Body of pancreas (tissue), 4 donors: ENCODE measurements at regions not wholly inside any gene's neighbourhood (a gene's known extent, or its start where the extent isn't known, plus 50 kb on each side); places are given as distances from the start of the nearest gene placed in this dataset.

Experiments
- ATAC-seq: fragments of 150-250 bp; one replicate; pipeline ENCODE4 v1.9.1; 2016
- DNase-seq, 4 donors: peaks; one replicate each; pipeline ENCODE4 v3.0.0-alpha.2; 2019
- H3K27ac ChIP-seq, 4 donors: fragments of 200-600 bp; sonication (generic); 1 replicate in 3 of 4; 2 replicates in 1 of 4; pipeline versions ENCODE4 v1.5.1 to v1.6.1; 2016 to 2019; ENCODE audit warnings: mild to moderate bottlenecking in 1 of 4, mixed read lengths in 1 of 4, moderate library complexity in 1 of 4
- H3K27me3 ChIP-seq, 2 donors: fragments of 200-600 bp; sonication (generic); one replicate each; pipeline ENCODE4 v1.6.0; 2016; ENCODE audit warnings: mild to moderate bottlenecking in 1 of 2
- H3K36me3 ChIP-seq, 2 donors: fragments of 200-600 bp; sonication (generic); replicated peaks in 1 of 2; 2 replicates each; pipeline ENCODE4 v1.5.1; 2016; ENCODE audit warnings: low read depth in 2 of 2; ENCODE audit not compliant: insufficient read depth in 1 of 2
- H3K4me1 ChIP-seq: fragments of 200-600 bp; sonication (generic); one replicate; pipeline ENCODE4 v1.6.0; 2016
- H3K4me3 ChIP-seq, 2 donors: fragments of 200-600 bp; sonication (generic); 1 replicate in 1 of 2; 2 replicates in 1 of 2; pipeline ENCODE4 v1.5.1; 2016 to 2019
- H3K9me3 ChIP-seq, 3 donors: fragments of 200-600 bp; sonication (generic); 1 replicate in 2 of 3; 2 replicates in 1 of 3; pipeline ENCODE4 v1.5.1; 2016
- CTCF ChIP-seq, 7 experiments: fragments of 450-650 bp in 4 of 7; fragments of 200-600 bp in 3 of 7; sonication (generic) in 3 of 7; IDR thresholded peaks; one replicate each; pipeline ENCODE4 v1.5.1; 2016 to 2019; ENCODE audit warnings: antibody characterized with exemption in 7 of 7
- POLR2A ChIP-seq, 3 donors: fragments of 450-650 bp; IDR thresholded peaks; one replicate each; pipeline ENCODE4 v1.6.1; 2016; ENCODE audit warnings: antibody characterized with exemption in 3 of 3, mild to moderate bottlenecking in 2 of 3
- WGBS, 2 donors: methylation state at CpG; one replicate each; pipeline ENCODE4 v1.1.5; 2017; 5-methylcytosine and 5-hydroxymethylcytosine counted together
- intact Hi-C: fragments of 100-400 bp; cut with DNase I; formaldehyde crosslinking; loops from one replicate; pipeline ENCODE4 v1.15.1; 2023

GRCh38 chr22:48572951-48573350, 1254.7 kb downstream of the BRD1 start:
- ATAC-seq (no peak), DNase-seq (no peak)
- H3K27me3 ChIP-seq = peaks cover 0 to 4% of the 10 kb centered on the region in 2 donors
- H3K9me3 ChIP-seq = no peaks in the 10 kb centered on the region
- no peak for TF ChIP-seq POLR2A (IDR thresholded peaks at IDR 0.05)
- no peak for TF ChIP-seq CTCF (IDR thresholded peaks at IDR 0.05)
- WGBS, 2 donors = 54 to 60% methylated on average over 4 of the region's 4 CpGs
- H3K4me3 ChIP-seq = no peak overlapping the region
- no peaks in the 10 kb centered on the region for H3K36me3 ChIP-seq
- no peak overlapping the region for H3K27ac ChIP-seq
- intact Hi-C loops = no loop called here
- peaks cover 12% of the 10 kb centered on the region for H3K4me1 ChIP-seq

- no peak overlapping the region for H3K4me3 ChIP-seq
- WGBS, 2 donors = 86 to 89% methylated on average over 2 of the region's 2 CpGs
- H3K36me3 ChIP-seq = no peaks in the 10 kb centered on the region
- no peaks in the 10 kb centered on the region for H3K4me1 ChIP-seq
- H3K27me3 ChIP-seq = peaks cover 0 to 4% of the 10 kb centered on the region in 2 donors
- no peak overlapping the region for H3K27ac ChIP-seq
- H3K9me3 ChIP-seq = no peaks in the 10 kb centered on the region
- TF ChIP-seq POLR2A (IDR thresholded peaks at IDR 0.05) (no peak), CTCF (IDR thresholded peaks at IDR 0.05) (no peak)
- DNase-seq (no peak), ATAC-seq (no peak)
- intact Hi-C loops = no loop called here
These were observed 1256.8 kb downstream of the BRD1 start for GRCh38 chr22:48570912-48571311.

GRCh38 chr22:48569476-48570233, 1258.0 kb downstream of the BRD1 start:
- no peak for DNase-seq
- H3K27me3 ChIP-seq = peaks cover 0 to under 1% of the 10 kb centered on the region in 2 donors
- H3K4me3 ChIP-seq = no peak overlapping the region
- no peaks in the 10 kb centered on the region for H3K9me3 ChIP-seq
- no peak for ATAC-seq
- TF ChIP-seq POLR2A (IDR thresholded peaks at IDR 0.05) = no peak
- no peak for TF ChIP-seq CTCF (IDR thresholded peaks at IDR 0.05)
- WGBS, 2 donors = 82 to 92% methylated on average over 9 to 22 of the region's 25 CpGs
- intact Hi-C loops = no loop called here
- H3K27ac ChIP-seq = no peak overlapping the region
- H3K4me1 ChIP-seq = no peaks in the 10 kb centered on the region
- H3K36me3 ChIP-seq = no peaks in the 10 kb centered on the region

- Histone ChIP-seq H3K4me1 (no peaks in the 10 kb centered on the region), H3K9me3 (no peaks in the 10 kb centered on the region), H3K4me3 (no peak overlapping the region), H3K27ac (no peak overlapping the region), H3K36me3 (no peaks in the 10 kb centered on the region), H3K27me3 (no peaks in the 10 kb centered on the region)
- DNase-seq = no peak
- TF ChIP-seq CTCF (IDR thresholded peaks at IDR 0.05) = no peak
- no peak for TF ChIP-seq POLR2A (IDR thresholded peaks at IDR 0.05)
- no peak for ATAC-seq
- WGBS, 2 donors = 70 to 76% methylated on average over 15 of the region's 15 CpGs
- intact Hi-C loops = no loop called here
These were observed 1258.8 kb downstream of the BRD1 start for GRCh38 chr22:48568736-48569330.
